CD14-positive monocyte (primary cell): ENCODE measurements at regions not wholly inside any gene's neighbourhood (a gene's known extent, or its start where the extent isn't known, plus 50 kb on each side); places are given as distances from the start of the nearest gene placed in this dataset.

ENCODE experiments used
- DNase-seq, 3 donors: peaks; one replicate each; pipeline ENCODE4 v3.0.0-alpha.2; 2011 to 2022
- H2AFZ ChIP-seq: 2 replicates; pipeline ENCODE4 v1.6.0; 2012; ENCODE audit warnings: mild to moderate bottlenecking, low read depth, low read length, inconsistent platforms; ENCODE audit not compliant: insufficient read depth, poor library complexity, severe bottlenecking
- H3K27ac ChIP-seq, 2 donors: 1 replicate in 1 of 2; 2 replicates in 1 of 2; pipeline ENCODE4 v1.5.1; 2012 to 2013; ENCODE audit warnings: low read length in 2 of 2, control low read depth in 1 of 2, inconsistent platforms in 1 of 2, low read depth in 1 of 2, mild to moderate bottlenecking in 1 of 2
- H3K27me3 ChIP-seq, 2 donors: one replicate each; pipeline versions ENCODE4 v1.6.0 to v1.6.1; 2011 to 2013; ENCODE audit warnings: low read length in 2 of 2; ENCODE audit not compliant: control insufficient read depth in 2 of 2, insufficient read depth in 2 of 2
- H3K36me3 ChIP-seq, 2 donors: replicated peaks in 1 of 2; 1 replicate in 1 of 2; 2 replicates in 1 of 2; pipeline versions ENCODE4 v1.5.1 to v1.6.1; 2012 to 2013; ENCODE audit warnings: low read length in 2 of 2, control low read depth in 1 of 2, inconsistent platforms in 1 of 2, mild to moderate bottlenecking in 1 of 2; ENCODE audit not compliant: insufficient read depth in 2 of 2, control insufficient read depth in 1 of 2
- H3K4me1 ChIP-seq, 2 donors: 1 replicate in 1 of 2; 2 replicates in 1 of 2; pipeline versions ENCODE4 v1.5.1 to v1.6.1; 2012 to 2013; ENCODE audit warnings: low read length in 2 of 2, control low read depth in 1 of 2, inconsistent platforms in 1 of 2, mild to moderate bottlenecking in 1 of 2, moderate library complexity in 1 of 2; ENCODE audit not compliant: insufficient read depth in 2 of 2, control insufficient read depth in 1 of 2
- H3K4me2 ChIP-seq: replicated peaks from 2 replicates; pipeline ENCODE3; 2012; ENCODE audit warnings: low read length, moderate library complexity, mild to moderate bottlenecking; ENCODE audit not compliant: poor library complexity, severe bottlenecking; ENCODE audit errors: extremely low read depth
- H3K4me3 ChIP-seq, 3 experiments: fragments of 200-600 bp in 1 of 3; sonication (generic) in 1 of 3; replicated peaks in 1 of 3; 1 replicate in 2 of 3; 2 replicates in 1 of 3; pipeline ENCODE4 v1.5.1; 2011 to 2013; ENCODE audit warnings: low read length in 3 of 3, mild to moderate bottlenecking in 3 of 3, control low read depth in 2 of 3, low read depth in 2 of 3, inconsistent platforms in 1 of 3, moderate library complexity in 1 of 3
- H3K79me2 ChIP-seq: 2 replicates; pipeline ENCODE4 v1.6.0; 2012; ENCODE audit warnings: mild to moderate bottlenecking, control low read depth, inconsistent platforms, low read length, moderate library complexity; ENCODE audit not compliant: insufficient read depth
- H3K9ac ChIP-seq: 2 replicates; pipeline ENCODE4 v1.6.0; 2017; ENCODE audit warnings: low read length, mild to moderate bottlenecking; ENCODE audit not compliant: insufficient read depth, poor library complexity, severe bottlenecking
- H3K9me3 ChIP-seq, 2 donors: replicated peaks in 1 of 2; 1 replicate in 1 of 2; 2 replicates in 1 of 2; pipeline versions ENCODE4 v1.5.1 to v1.6.1; 2012 to 2013; ENCODE audit warnings: low read length in 2 of 2, control low read depth in 1 of 2; ENCODE audit not compliant: control insufficient read depth in 1 of 2, insufficient read depth in 1 of 2
- H4K20me1 ChIP-seq: 2 replicates; pipeline ENCODE4 v1.6.0; 2012; ENCODE audit warnings: mild to moderate bottlenecking, low read length, control low read depth, moderate library complexity; ENCODE audit not compliant: insufficient read depth
- H3K27ac Mint-ChIP-seq, 7 donors: one replicate each; pipeline ENCODE4 v1.8.0; 2020; ENCODE audit warnings: mild to moderate bottlenecking in 7 of 7, mixed read lengths in 7 of 7, moderate library complexity in 6 of 7, inconsistent platforms in 2 of 7
- H3K27me3 Mint-ChIP-seq, 3 donors: one replicate each; pipeline ENCODE4 v1.8.0; 2021 to 2022; ENCODE audit warnings: low read depth in 3 of 3, mild to moderate bottlenecking in 3 of 3, mixed read lengths in 3 of 3, moderate library complexity in 3 of 3, inconsistent platforms in 1 of 3
- H3K36me3 Mint-ChIP-seq, 2 donors: one replicate each; pipeline ENCODE4 v1.8.0; 2020; ENCODE audit warnings: mixed read lengths in 2 of 2, inconsistent platforms in 1 of 2, mild to moderate bottlenecking in 1 of 2
- H3K4me1 Mint-ChIP-seq: one replicate; pipeline ENCODE4 v1.8.0; 2020; ENCODE audit warnings: mild to moderate bottlenecking, mixed read lengths
- H3K4me3 Mint-ChIP-seq, 2 donors: one replicate each; pipeline ENCODE4 v1.8.0; 2020; ENCODE audit warnings: mild to moderate bottlenecking in 2 of 2, mixed read lengths in 2 of 2, moderate library complexity in 1 of 2
- H3K9me3 Mint-ChIP-seq, 7 donors: one replicate each; pipeline ENCODE4 v1.8.0; 2020 to 2022; ENCODE audit warnings: mixed read lengths in 7 of 7, mild to moderate bottlenecking in 6 of 7, moderate library complexity in 6 of 7, inconsistent platforms in 2 of 7
- WGBS: methylation state at CpG from one replicate; pipeline ENCODE4 v1.1.5; 2013; ENCODE audit warnings: missing lambda C conversion rate; ENCODE audit not compliant: insufficient coverage; 5-methylcytosine and 5-hydroxymethylcytosine counted together
- intact Hi-C, 2 donors: fragments of 100-400 bp; cut with micrococcal nuclease; formaldehyde crosslinking; loops; one replicate each; pipeline versions ENCODE4 v1.15.0 to v1.15.1; 2023
- TF ChIP-seq, protein P1 (sequence below): fragments of 200-600 bp; IDR thresholded peaks from one replicate; pipeline ENCODE4 v1.8.0; 2022; ENCODE audit warnings: antibody characterized with exemption, mild to moderate bottlenecking

DNA sequence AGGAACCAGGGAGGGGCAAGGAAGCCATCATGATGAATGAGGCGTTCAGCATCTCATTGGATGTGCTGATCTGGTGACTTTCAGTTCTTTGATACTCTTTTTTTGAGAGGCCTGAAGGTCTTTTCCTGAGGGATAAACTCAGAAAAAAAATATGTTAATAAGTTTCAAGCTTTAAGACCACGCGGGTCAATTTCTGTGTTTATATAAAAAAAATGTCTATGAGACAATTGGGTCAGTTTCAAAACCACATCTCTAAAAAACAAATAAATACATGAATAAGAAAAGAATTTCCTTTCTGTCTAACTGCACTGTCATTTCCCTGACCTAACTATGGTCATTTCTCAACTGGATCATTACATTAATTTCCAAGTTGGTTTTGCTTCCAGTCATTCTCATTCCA is 62.6 kb downstream of the TRIML1 start:
- no peaks in the 10 kb centered on the region for H3K4me1 ChIP-seq
- TF ChIP-seq, protein P1, sequence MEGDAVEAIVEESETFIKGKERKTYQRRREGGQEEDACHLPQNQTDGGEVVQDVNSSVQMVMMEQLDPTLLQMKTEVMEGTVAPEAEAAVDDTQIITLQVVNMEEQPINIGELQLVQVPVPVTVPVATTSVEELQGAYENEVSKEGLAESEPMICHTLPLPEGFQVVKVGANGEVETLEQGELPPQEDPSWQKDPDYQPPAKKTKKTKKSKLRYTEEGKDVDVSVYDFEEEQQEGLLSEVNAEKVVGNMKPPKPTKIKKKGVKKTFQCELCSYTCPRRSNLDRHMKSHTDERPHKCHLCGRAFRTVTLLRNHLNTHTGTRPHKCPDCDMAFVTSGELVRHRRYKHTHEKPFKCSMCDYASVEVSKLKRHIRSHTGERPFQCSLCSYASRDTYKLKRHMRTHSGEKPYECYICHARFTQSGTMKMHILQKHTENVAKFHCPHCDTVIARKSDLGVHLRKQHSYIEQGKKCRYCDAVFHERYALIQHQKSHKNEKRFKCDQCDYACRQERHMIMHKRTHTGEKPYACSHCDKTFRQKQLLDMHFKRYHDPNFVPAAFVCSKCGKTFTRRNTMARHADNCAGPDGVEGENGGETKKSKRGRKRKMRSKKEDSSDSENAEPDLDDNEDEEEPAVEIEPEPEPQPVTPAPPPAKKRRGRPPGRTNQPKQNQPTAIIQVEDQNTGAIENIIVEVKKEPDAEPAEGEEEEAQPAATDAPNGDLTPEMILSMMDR, result no peak
- H3K27ac Mint-ChIP-seq, result no peak overlapping the region
- H3K4me3 Mint-ChIP-seq, result no peak overlapping the region
- no peaks in the 10 kb centered on the region for H4K20me1 ChIP-seq
- H2AFZ ChIP-seq, result no peak overlapping the region
- peaks cover 4 to 23% (median 12%) of the 10 kb centered on the region in 7 donors for H3K9me3 Mint-ChIP-seq
- H3K4me2 ChIP-seq, result no peak overlapping the region
- H3K27me3 Mint-ChIP-seq, result no peaks in the 10 kb centered on the region
- whole genome bisulfite sequencing, result no CpG with 5 or more reads among the region's 3 CpGs
- no peaks in the 10 kb centered on the region for H3K4me1 Mint-ChIP-seq
- intact Hi-C loops, result no loop called here
- H3K27me3 ChIP-seq, result no peaks in the 10 kb centered on the region
- H3K9ac ChIP-seq, result no peak overlapping the region
- peaks cover 5 to 18% of the 10 kb centered on the region in 2 donors for H3K9me3 ChIP-seq
- H3K36me3 ChIP-seq, result no peaks in the 10 kb centered on the region
- DNase-seq, result no peak
- no peak overlapping the region for H3K27ac ChIP-seq
- no peaks in the 10 kb centered on the region for H3K36me3 Mint-ChIP-seq
- no peak overlapping the region for H3K4me3 ChIP-seq
- H3K79me2 ChIP-seq, result no peaks in the 10 kb centered on the region

DNA sequence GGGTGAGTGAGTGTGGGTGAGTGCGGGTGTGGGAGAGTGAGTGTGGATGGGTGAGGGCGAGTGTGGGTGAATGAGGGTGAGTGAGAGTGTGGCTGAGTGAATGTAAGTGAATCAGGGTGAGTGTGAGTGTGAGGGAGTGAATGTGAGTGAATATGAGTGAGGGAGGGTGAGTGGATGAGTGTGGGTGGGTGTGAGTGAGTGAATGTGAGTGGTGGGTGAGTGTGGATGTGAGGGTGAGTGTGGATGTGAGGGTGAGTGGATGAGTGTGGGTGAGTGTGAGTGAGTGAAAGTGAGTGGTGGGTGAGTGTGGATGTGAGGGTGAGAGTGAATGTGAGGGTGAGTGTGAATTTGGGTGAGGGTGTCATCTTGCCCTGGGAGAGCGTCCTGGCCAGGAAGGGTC is 67.5 kb downstream of the TRIML1 start:
- TF ChIP-seq, protein P1, result no peak
- no peak overlapping the region for H3K9ac ChIP-seq
- Mint-ChIP-seq H3K27ac (no peak overlapping the region), H3K4me1 (no peaks in the 10 kb centered on the region), H3K9me3 (peaks cover 6 to 12% (median 9%) of the 10 kb centered on the region in 7 donors), H3K4me3 (no peak overlapping the region), H3K27me3 (no peaks in the 10 kb centered on the region), H3K36me3 (no peaks in the 10 kb centered on the region)
- no peak overlapping the region for H3K4me2 ChIP-seq
- no peaks in the 10 kb centered on the region for H3K79me2 ChIP-seq
- DNase-seq, result no peak
- no peaks in the 10 kb centered on the region for H4K20me1 ChIP-seq
- peaks cover 7 to 16% of the 10 kb centered on the region in 2 donors for H3K9me3 ChIP-seq
- WGBS, result 93% methylated on average over 2 of the region's 3 CpGs
- no peak overlapping the region for H3K27ac ChIP-seq
- H3K36me3 ChIP-seq, result no peaks in the 10 kb centered on the region
- H2AFZ ChIP-seq, result no peak overlapping the region
- intact Hi-C loops, result no loop called here
- H3K4me1 ChIP-seq, result no peaks in the 10 kb centered on the region
- no peak overlapping the region for H3K4me3 ChIP-seq
- no peaks in the 10 kb centered on the region for H3K27me3 ChIP-seq
